DOHH2 (cell line): ENCODE measurements at regions not wholly inside any gene's neighbourhood (a gene's known extent, or its start where the extent isn't known, plus 50 kb on each side); places are given as distances from the start of the nearest gene placed in this dataset.

Source experiments
- EZH2phosphoT487 ChIP-seq: fragments of 200-600 bp; sonication (generic); IDR thresholded peaks from 2 replicates; pipeline ENCODE4 v1.6.1; 2017; ENCODE audit warnings: borderline replicate concordance, mild to moderate bottlenecking, antibody characterized with exemption, low read length, moderate library complexity, mixed read lengths
- TF ChIP-seq, protein P1 (sequence below): fragments of 200-600 bp; sonication (generic); IDR thresholded peaks from one replicate; pipeline ENCODE4 v1.5.1; 2014; ENCODE audit warnings: antibody characterized with exemption, mild to moderate bottlenecking, low read depth, low read length; ENCODE audit not compliant: poor library complexity, severe bottlenecking

DNA sequence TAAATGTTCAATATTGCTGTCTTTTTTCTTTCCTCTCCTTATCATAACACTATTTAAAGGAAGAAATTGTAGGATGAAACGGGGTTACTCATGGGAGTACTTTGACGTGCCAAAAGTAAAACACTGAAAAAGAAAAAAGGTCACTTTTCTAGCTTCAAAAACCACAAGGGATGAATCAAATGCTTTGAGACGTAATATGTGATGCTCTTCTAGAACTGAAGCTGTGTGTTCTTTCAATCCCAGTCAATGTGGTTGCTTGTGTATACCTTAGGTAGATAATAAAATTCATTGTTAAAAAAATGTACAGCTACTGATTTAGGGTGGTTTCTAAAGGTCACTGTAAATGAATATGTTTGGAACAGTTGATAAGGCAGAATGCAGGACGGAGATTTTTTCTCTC lies 538.8 kb upstream of the ZNF717 start:
- TF ChIP-seq, protein P1, sequence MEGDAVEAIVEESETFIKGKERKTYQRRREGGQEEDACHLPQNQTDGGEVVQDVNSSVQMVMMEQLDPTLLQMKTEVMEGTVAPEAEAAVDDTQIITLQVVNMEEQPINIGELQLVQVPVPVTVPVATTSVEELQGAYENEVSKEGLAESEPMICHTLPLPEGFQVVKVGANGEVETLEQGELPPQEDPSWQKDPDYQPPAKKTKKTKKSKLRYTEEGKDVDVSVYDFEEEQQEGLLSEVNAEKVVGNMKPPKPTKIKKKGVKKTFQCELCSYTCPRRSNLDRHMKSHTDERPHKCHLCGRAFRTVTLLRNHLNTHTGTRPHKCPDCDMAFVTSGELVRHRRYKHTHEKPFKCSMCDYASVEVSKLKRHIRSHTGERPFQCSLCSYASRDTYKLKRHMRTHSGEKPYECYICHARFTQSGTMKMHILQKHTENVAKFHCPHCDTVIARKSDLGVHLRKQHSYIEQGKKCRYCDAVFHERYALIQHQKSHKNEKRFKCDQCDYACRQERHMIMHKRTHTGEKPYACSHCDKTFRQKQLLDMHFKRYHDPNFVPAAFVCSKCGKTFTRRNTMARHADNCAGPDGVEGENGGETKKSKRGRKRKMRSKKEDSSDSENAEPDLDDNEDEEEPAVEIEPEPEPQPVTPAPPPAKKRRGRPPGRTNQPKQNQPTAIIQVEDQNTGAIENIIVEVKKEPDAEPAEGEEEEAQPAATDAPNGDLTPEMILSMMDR = no peak
- no peak for TF ChIP-seq EZH2phosphoT487
